ENCODE measurements at regions not wholly inside any gene's neighbourhood (a gene's known extent, or its start where the extent isn't known, plus 50 kb on each side); places are given as distances from the start of the nearest gene placed in this dataset.

GRCh38 chr4:82194329-82194728 is 179.5 kb downstream of the HNRNPD start:
- Histone ChIP-seq H3K27ac (ENCODE audit: low read length) (no peak overlapping the region), H3K27me3 (ENCODE audit: control insufficient read depth, insufficient read depth, low read length) (no peaks in the 10 kb centered on the region), H3K36me3 (ENCODE audit: control insufficient read depth, insufficient read depth, low read length) (no peaks in the 10 kb centered on the region), H3K9me3 (replicated peaks; ENCODE audit: control insufficient read depth, low read depth, low read length) (no peaks in the 10 kb centered on the region), H3K4me1 (ENCODE audit: control insufficient read depth, insufficient read depth, low read length) (no peaks in the 10 kb centered on the region), H3K4me3 (ENCODE audit: low read length) (no peak overlapping the region)
- DNase-seq = no peak
- no CpG with 5 or more reads among the region's 4 CpGs for WGBS (ENCODE audit: insufficient coverage)

- H3K4me1 ChIP-seq (ENCODE audit: control insufficient read depth, insufficient read depth, low read length) = no peaks in the 10 kb centered on the region
- no peaks in the 10 kb centered on the region for H3K9me3 ChIP-seq (replicated peaks; ENCODE audit: control insufficient read depth, low read depth, low read length)
- H3K4me3 ChIP-seq (ENCODE audit: low read length) = no peak overlapping the region
- H3K36me3 ChIP-seq (ENCODE audit: control insufficient read depth, insufficient read depth, low read length) = no peaks in the 10 kb centered on the region
- WGBS (ENCODE audit: insufficient coverage) = no CpG with 5 or more reads among the region's 8 CpGs
- no peak for DNase-seq
- no peaks in the 10 kb centered on the region for H3K27me3 ChIP-seq (ENCODE audit: control insufficient read depth, insufficient read depth, low read length)
- no peak overlapping the region for H3K27ac ChIP-seq (ENCODE audit: low read length)
These were observed 181.6 kb downstream of the HNRNPD start for GRCh38 chr4:82192017-82192673.

- Histone ChIP-seq H3K27me3 (ENCODE audit: control insufficient read depth, insufficient read depth, low read length) (no peaks in the 10 kb centered on the region), H3K27ac (ENCODE audit: low read length) (no peak overlapping the region), H3K9me3 (replicated peaks; ENCODE audit: control insufficient read depth, low read depth, low read length) (no peaks in the 10 kb centered on the region), H3K4me1 (ENCODE audit: control insufficient read depth, insufficient read depth, low read length) (no peaks in the 10 kb centered on the region), H3K4me3 (ENCODE audit: low read length) (no peak overlapping the region), H3K36me3 (ENCODE audit: control insufficient read depth, insufficient read depth, low read length) (no peaks in the 10 kb centered on the region)
- no CpG with 5 or more reads among the region's 3 CpGs for WGBS (ENCODE audit: insufficient coverage)
- no peak for DNase-seq
These were observed 192.0 kb downstream of the HNRNPD start for GRCh38 chr4:82181789-82182188.

- Histone ChIP-seq H3K9me3 (replicated peaks; ENCODE audit: control insufficient read depth, low read depth, low read length) (peaks cover 3% of the 10 kb centered on the region), H3K27ac (ENCODE audit: low read length) (no peak overlapping the region), H3K27me3 (ENCODE audit: control insufficient read depth, insufficient read depth, low read length) (no peaks in the 10 kb centered on the region), H3K4me1 (ENCODE audit: control insufficient read depth, insufficient read depth, low read length) (no peaks in the 10 kb centered on the region), H3K4me3 (ENCODE audit: low read length) (no peak overlapping the region), H3K36me3 (ENCODE audit: control insufficient read depth, insufficient read depth, low read length) (no peaks in the 10 kb centered on the region)
- no CpG with 5 or more reads among the region's 1 CpG for WGBS (ENCODE audit: insufficient coverage)
- no peak for DNase-seq
These were observed 201.6 kb downstream of the HNRNPD start for GRCh38 chr4:82172186-82172585.

GRCh38 chr4:82171531-82172155 is 202.1 kb downstream of the HNRNPD start:
- Histone ChIP-seq H3K4me1 (ENCODE audit: control insufficient read depth, insufficient read depth, low read length) (no peaks in the 10 kb centered on the region), H3K27ac (ENCODE audit: low read length) (no peak overlapping the region), H3K4me3 (ENCODE audit: low read length) (no peak overlapping the region), H3K27me3 (ENCODE audit: control insufficient read depth, insufficient read depth, low read length) (no peaks in the 10 kb centered on the region), H3K9me3 (replicated peaks; ENCODE audit: control insufficient read depth, low read depth, low read length) (peaks cover 3% of the 10 kb centered on the region), H3K36me3 (ENCODE audit: control insufficient read depth, insufficient read depth, low read length) (no peaks in the 10 kb centered on the region)
- no peak for DNase-seq
- no CpG with 5 or more reads among the region's 1 CpG for WGBS (ENCODE audit: insufficient coverage)

GRCh38 chr4:82149750-82150149 is 224.0 kb downstream of the HNRNPD start:
- no peak overlapping the region for H3K27ac ChIP-seq (ENCODE audit: low read length)
- no peak for DNase-seq
- H3K4me3 ChIP-seq (ENCODE audit: low read length) = no peak overlapping the region
- no peaks in the 10 kb centered on the region for H3K27me3 ChIP-seq (ENCODE audit: control insufficient read depth, insufficient read depth, low read length)
- no peaks in the 10 kb centered on the region for H3K36me3 ChIP-seq (ENCODE audit: control insufficient read depth, insufficient read depth, low read length)
- H3K4me1 ChIP-seq (ENCODE audit: control insufficient read depth, insufficient read depth, low read length) = no peaks in the 10 kb centered on the region
- no peaks in the 10 kb centered on the region for H3K9me3 ChIP-seq (replicated peaks; ENCODE audit: control insufficient read depth, low read depth, low read length)

GRCh38 chr4:82145850-82146249 is 227.9 kb downstream of the HNRNPD start:
- WGBS (ENCODE audit: insufficient coverage) = 71% methylated on average over 1 of the region's 3 CpGs

GRCh38 chr4:82140422-82140821 is 233.4 kb downstream of the HNRNPD start:
- Histone ChIP-seq H3K9me3 (replicated peaks; ENCODE audit: control insufficient read depth, low read depth, low read length) (no peaks in the 10 kb centered on the region), H3K4me1 (ENCODE audit: control insufficient read depth, insufficient read depth, low read length) (no peaks in the 10 kb centered on the region), H3K4me3 (ENCODE audit: low read length) (no peak overlapping the region), H3K27me3 (ENCODE audit: control insufficient read depth, insufficient read depth, low read length) (no peaks in the 10 kb centered on the region), H3K36me3 (ENCODE audit: control insufficient read depth, insufficient read depth, low read length) (no peaks in the 10 kb centered on the region), H3K27ac (ENCODE audit: low read length) (no peak overlapping the region)
- no peak for DNase-seq
- no CpG with 5 or more reads among the region's 2 CpGs for WGBS (ENCODE audit: insufficient coverage)

More at GRCh38 chr4:82145850-82146249, 227.9 kb downstream of the HNRNPD start:
- DNase-seq = no peak
- H3K9me3 ChIP-seq (replicated peaks; ENCODE audit: control insufficient read depth, low read depth, low read length) = no peaks in the 10 kb centered on the region
- no peaks in the 10 kb centered on the region for H3K4me1 ChIP-seq (ENCODE audit: control insufficient read depth, insufficient read depth, low read length)
- H3K4me3 ChIP-seq (ENCODE audit: low read length) = no peak overlapping the region
- no peaks in the 10 kb centered on the region for H3K36me3 ChIP-seq (ENCODE audit: control insufficient read depth, insufficient read depth, low read length)
- H3K27ac ChIP-seq (ENCODE audit: low read length) = no peak overlapping the region
- no peaks in the 10 kb centered on the region for H3K27me3 ChIP-seq (ENCODE audit: control insufficient read depth, insufficient read depth, low read length)

GRCh38 chr4:82139287-82139686 is 234.5 kb downstream of the HNRNPD start:
- no peak overlapping the region for H3K27ac ChIP-seq (ENCODE audit: low read length)
- H3K4me1 ChIP-seq (ENCODE audit: control insufficient read depth, insufficient read depth, low read length) = no peaks in the 10 kb centered on the region
- no peaks in the 10 kb centered on the region for H3K27me3 ChIP-seq (ENCODE audit: control insufficient read depth, insufficient read depth, low read length)
- H3K9me3 ChIP-seq (replicated peaks; ENCODE audit: control insufficient read depth, low read depth, low read length) = no peaks in the 10 kb centered on the region
- no CpG with 5 or more reads among the region's 3 CpGs for WGBS (ENCODE audit: insufficient coverage)
- H3K36me3 ChIP-seq (ENCODE audit: control insufficient read depth, insufficient read depth, low read length) = no peaks in the 10 kb centered on the region
- no peak for DNase-seq
- H3K4me3 ChIP-seq (ENCODE audit: low read length) = no peak overlapping the region

- no peaks in the 10 kb centered on the region for H3K27me3 ChIP-seq (ENCODE audit: control insufficient read depth, insufficient read depth, low read length)
- no peaks in the 10 kb centered on the region for H3K9me3 ChIP-seq (replicated peaks; ENCODE audit: control insufficient read depth, low read depth, low read length)
- DNase-seq = no peak
- no peaks in the 10 kb centered on the region for H3K4me1 ChIP-seq (ENCODE audit: control insufficient read depth, insufficient read depth, low read length)
- no peaks in the 10 kb centered on the region for H3K36me3 ChIP-seq (ENCODE audit: control insufficient read depth, insufficient read depth, low read length)
- no peak overlapping the region for H3K4me3 ChIP-seq (ENCODE audit: low read length)
- WGBS (ENCODE audit: insufficient coverage) = 93% methylated on average over 3 of the region's 4 CpGs
- no peak overlapping the region for H3K27ac ChIP-seq (ENCODE audit: low read length)
These were observed 235.4 kb downstream of the HNRNPD start for GRCh38 chr4:82138374-82138773.
